GM12878 (cell line): ENCODE measurements at regions not wholly inside any gene's neighbourhood (a gene's known extent, or its start where the extent isn't known, plus 50 kb on each side); places are given as distances from the start of the nearest gene placed in this dataset.

Experiments
- ATAC-seq: fragments of 200-7000 bp; cut with Tn5 transposase; 3 replicates; pipeline ENCODE4 v1.9.1; 2020; ENCODE audit warnings: mild to moderate bottlenecking, moderate library complexity
- BruUV-seq: library from RNA; stranded (reverse); fragments of 400-500 nt; replicated peaks from 2 replicates; lab custom pipeline; 2021; lab: Mats Ljungman, UMichigan
- CTCF ChIA-PET: fragments of 300-600 bp; sonication (Branson Sonifier 250); formaldehyde crosslinking; extraction: SDS; loops from one replicate; lab custom pipeline; 2021; ENCODE audit warnings: inconsistent platforms; lab: Yijun Ruan, JAX
- POLR2A ChIA-PET: fragments of 350-600 bp; formaldehyde crosslinking; extraction: SDS; loops from one replicate; lab custom pipeline; 2021; ENCODE audit warnings: inconsistent platforms; lab: Charles Lee
- RAD21 ChIA-PET: fragments of 300-600 bp; sonication (Branson Sonifier 250); formaldehyde crosslinking; loops from one replicate; lab custom pipeline; 2023; ENCODE audit warnings: antibody characterized with exemption; ENCODE audit not compliant: unreplicated experiment; lab: Charles Lee
- SMC1A ChIA-PET: fragments of 300-600 bp; sonication (Branson Sonifier 250); formaldehyde crosslinking; loops from one replicate; lab custom pipeline; 2023; ENCODE audit not compliant: unreplicated experiment, uncharacterized antibody; lab: Charles Lee
- DNase-seq: peaks from one replicate; pipeline ENCODE4 v3.0.0-alpha.2; 2011; ENCODE audit warnings: low read depth, low spot score
- FAIRE-seq: peaks from 3 replicates; lab custom pipeline; 2011; peaks lifted over from hg19 to GRCh38; lab: Jason Lieb, UNC
- H2AFZ ChIP-seq: 2 replicates; pipeline ENCODE4 v1.6.0; 2011; ENCODE audit warnings: low read depth, low read length, control low read depth; ENCODE audit not compliant: control insufficient read depth
- H3K27ac ChIP-seq: 2 replicates; pipeline ENCODE4 v1.5.1; 2011; ENCODE audit warnings: control low read depth; ENCODE audit not compliant: control insufficient read depth, insufficient read depth
- H3K27me3 ChIP-seq, 2 experiments: replicated peaks in 1 of 2; 2 replicates each; pipeline versions ENCODE4 v1.6.0 to v1.6.1; 2011; ENCODE audit warnings: low read length in 1 of 2; ENCODE audit not compliant: control insufficient read depth in 2 of 2, insufficient read depth in 2 of 2
- H3K36me3 ChIP-seq, 2 experiments: 2 replicates each; pipeline ENCODE4 v1.5.1; 2011; ENCODE audit warnings: low read length in 1 of 2; ENCODE audit not compliant: control insufficient read depth in 2 of 2, insufficient read depth in 2 of 2
- H3K4me1 ChIP-seq: 2 replicates; pipeline ENCODE4 v1.6.1; 2011; ENCODE audit warnings: mild to moderate bottlenecking, low read length, moderate library complexity, mixed read lengths; ENCODE audit not compliant: control insufficient read depth, insufficient read depth
- H3K4me2 ChIP-seq: 2 replicates; pipeline ENCODE4 v1.6.0; 2011; ENCODE audit warnings: control low read depth; ENCODE audit not compliant: control insufficient read depth, insufficient read depth
- H3K4me3 ChIP-seq: fragments of 200-600 bp; sonication (generic); 2 replicates; pipeline ENCODE4 v1.5.1; 2016
- H3K79me2 ChIP-seq: 2 replicates; pipeline ENCODE4 v1.6.0; 2011; ENCODE audit warnings: low read length; ENCODE audit not compliant: control insufficient read depth, insufficient read depth
- H3K9ac ChIP-seq: 2 replicates; pipeline ENCODE4 v1.8.0; 2011; ENCODE audit warnings: low read length, control low read depth, mixed read lengths; ENCODE audit not compliant: control insufficient read depth, insufficient read depth
- H3K9me3 ChIP-seq: replicated peaks from 3 replicates; pipeline ENCODE4 v1.5.1; 2011; ENCODE audit warnings: mild to moderate bottlenecking, low read length; ENCODE audit not compliant: control insufficient read depth, insufficient read depth
- H4K20me1 ChIP-seq: 2 replicates; pipeline ENCODE4 v1.6.0; 2011; ENCODE audit not compliant: control insufficient read depth, insufficient read depth
- BCL3 ChIP-seq: IDR thresholded peaks from 2 replicates; pipeline ENCODE4 v1.6.1; 2011; ENCODE audit warnings: borderline replicate concordance, low read depth, mild to moderate bottlenecking, moderate library complexity, low read length; ENCODE audit not compliant: insufficient read depth, poor library complexity, severe bottlenecking
- DPF2 ChIP-seq: fragments of 450-650 bp; IDR thresholded peaks from 2 replicates; pipeline ENCODE4 v1.6.1; 2017; ENCODE audit warnings: mild to moderate bottlenecking
- E2F4 ChIP-seq: IDR thresholded peaks from 2 replicates; pipeline ENCODE4 v1.6.1; 2012; ENCODE audit warnings: low read depth, low read length, improper control_type of control experiment
- HSF1 ChIP-seq: fragments of 150-350 bp; IDR thresholded peaks from 2 replicates; pipeline ENCODE4 v1.6.1; 2014; ENCODE audit warnings: mild to moderate bottlenecking, low read depth, low read length
- IRF4 ChIP-seq: IDR thresholded peaks from 2 replicates; pipeline ENCODE4 v1.6.1; 2011; ENCODE audit warnings: low read depth, low read length
- JUNB ChIP-seq: IDR thresholded peaks from 2 replicates; pipeline ENCODE4 v1.6.1; 2016; ENCODE audit warnings: antibody characterized with exemption, mild to moderate bottlenecking
- NFXL1 ChIP-seq: fragments of 450-650 bp; IDR thresholded peaks from 2 replicates; pipeline ENCODE4 v1.6.1; 2017; ENCODE audit warnings: antibody characterized with exemption, mild to moderate bottlenecking, borderline replicate concordance
- NFYB ChIP-seq: IDR thresholded peaks from 2 replicates; pipeline ENCODE4 v1.6.1; 2011; ENCODE audit warnings: low read depth, mild to moderate bottlenecking, low read length, improper control_type of control experiment, moderate library complexity; ENCODE audit not compliant: insufficient read depth
- POLR2AphosphoS5 ChIP-seq: IDR thresholded peaks from 2 replicates; pipeline ENCODE4 v1.6.1; 2011; ENCODE audit warnings: mild to moderate bottlenecking, low read length, inconsistent platforms
- RAD51 ChIP-seq: fragments of 450-650 bp; IDR thresholded peaks from 2 replicates; pipeline ENCODE4 v1.6.1; 2016; ENCODE audit warnings: moderate library complexity, mild to moderate bottlenecking, inconsistent platforms
- YBX1 ChIP-seq: fragments of 450-650 bp; IDR thresholded peaks from 2 replicates; pipeline ENCODE4 v1.6.1; 2016; ENCODE audit warnings: antibody characterized with exemption
- ZNF622 ChIP-seq: fragments of 450-650 bp; IDR thresholded peaks from 2 replicates; pipeline ENCODE4 v1.6.1; 2017; ENCODE audit warnings: mild to moderate bottlenecking, inconsistent platforms
- WGBS: methylation state at CpG from one replicate; pipeline ENCODE4 v1.1.6; 2016; ENCODE audit warnings: low lambda C conversion rate; ENCODE audit not compliant: insufficient replicate concordance, insufficient coverage; ENCODE audit errors: missing lambda C conversion rate; 5-methylcytosine and 5-hydroxymethylcytosine counted together
- in situ Hi-C: fragments of 300-500 bp; cut with MboI; formaldehyde crosslinking; loops from 9 replicates; pipeline ENCODE4 v1.14.3; 2018; ENCODE audit warnings: mixed read lengths
- intact Hi-C: fragments of 100-400 bp; cut with micrococcal nuclease; formaldehyde crosslinking; loops from one replicate; pipeline ENCODE4 v1.14.2; 2022; ENCODE audit not compliant: unreplicated experiment
- TF ChIP-seq, protein P1 (sequence below): IDR thresholded peaks from 2 replicates; pipeline ENCODE4 v1.6.1; 2011; ENCODE audit warnings: borderline replicate concordance, low read depth, mild to moderate bottlenecking, moderate library complexity, mixed read lengths, low read length; ENCODE audit not compliant: insufficient read depth; ENCODE audit errors: extremely low read length
- TF ChIP-seq, protein P2 (sequence below): IDR thresholded peaks from 2 replicates; pipeline ENCODE4 v1.6.1; 2012; ENCODE audit warnings: low read depth, low read length, improper control_type of control experiment
- TF ChIP-seq, protein P3 (sequence below): fragments of 450-650 bp; conservative IDR thresholded peaks from 2 replicates; pipeline ENCODE4 v1.6.1; 2017; ENCODE audit warnings: mild to moderate bottlenecking, moderate library complexity

DNA sequence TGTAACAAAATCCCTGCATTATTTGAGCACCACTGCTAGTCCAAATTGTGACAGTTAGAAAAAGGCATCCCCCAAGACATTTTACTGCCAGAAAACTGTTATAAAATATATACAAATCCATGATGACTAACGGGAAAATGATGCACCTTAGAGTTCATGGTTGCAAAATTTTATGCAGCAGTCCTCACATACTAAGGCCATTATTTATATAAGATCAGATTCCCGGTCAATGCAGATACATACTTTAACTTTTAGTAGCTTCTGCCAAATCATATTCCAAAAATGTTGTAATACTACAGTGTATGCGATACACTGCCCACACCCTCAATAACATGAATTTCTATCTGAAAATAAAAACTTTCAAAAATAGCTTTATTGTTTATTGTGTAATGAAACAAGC is 239.9 kb upstream of the ZNF32 start:
- H3K27me3 ChIP-seq, result peaks cover 0 to 4% of the 10 kb centered on the region in 2 experiments; a peak in 1 of 4 replicates
- 47% methylated on average over 3 of the region's 3 CpGs for WGBS
- H3K9ac ChIP-seq, result no peak overlapping the region
- BruUV-seq, result no TSS peak
- ChIA-PET CTCF (interaction anchor here (1.4 kb wide), 1 partner anchor 141 kb away, joined by 3 read pairs; no protein-coding TSS in a partner anchor), RAD21 (interaction anchor here (0.7 kb wide), 1 partner anchor 363 kb away, joined by 3 read pairs; no protein-coding TSS in a partner anchor), SMC1A (interaction anchor here (0.9 kb wide), 1 partner anchor 87 kb away, joined by 3 read pairs; no protein-coding TSS in a partner anchor), POLR2A (no interaction called here)
- TF ChIP-seq BCL3, result no peak
- no peak for TF ChIP-seq E2F4
- TF ChIP-seq ZNF622, result no peak
- TF ChIP-seq DPF2, result no peak
- TF ChIP-seq IRF4, result no peak
- TF ChIP-seq NFYB, result no peak
- TF ChIP-seq, protein P1, sequence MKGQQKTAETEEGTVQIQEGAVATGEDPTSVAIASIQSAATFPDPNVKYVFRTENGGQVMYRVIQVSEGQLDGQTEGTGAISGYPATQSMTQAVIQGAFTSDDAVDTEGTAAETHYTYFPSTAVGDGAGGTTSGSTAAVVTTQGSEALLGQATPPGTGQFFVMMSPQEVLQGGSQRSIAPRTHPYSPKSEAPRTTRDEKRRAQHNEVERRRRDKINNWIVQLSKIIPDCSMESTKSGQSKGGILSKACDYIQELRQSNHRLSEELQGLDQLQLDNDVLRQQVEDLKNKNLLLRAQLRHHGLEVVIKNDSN, result no peak
- no peak for TF ChIP-seq POLR2AphosphoS5
- TF ChIP-seq HSF1, result no peak
- TF ChIP-seq, protein P2, sequence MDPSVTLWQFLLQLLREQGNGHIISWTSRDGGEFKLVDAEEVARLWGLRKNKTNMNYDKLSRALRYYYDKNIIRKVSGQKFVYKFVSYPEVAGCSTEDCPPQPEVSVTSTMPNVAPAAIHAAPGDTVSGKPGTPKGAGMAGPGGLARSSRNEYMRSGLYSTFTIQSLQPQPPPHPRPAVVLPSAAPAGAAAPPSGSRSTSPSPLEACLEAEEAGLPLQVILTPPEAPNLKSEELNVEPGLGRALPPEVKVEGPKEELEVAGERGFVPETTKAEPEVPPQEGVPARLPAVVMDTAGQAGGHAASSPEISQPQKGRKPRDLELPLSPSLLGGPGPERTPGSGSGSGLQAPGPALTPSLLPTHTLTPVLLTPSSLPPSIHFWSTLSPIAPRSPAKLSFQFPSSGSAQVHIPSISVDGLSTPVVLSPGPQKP, result no peak
- no peak for TF ChIP-seq RAD51
- TF ChIP-seq NFXL1, result no peak
- TF ChIP-seq JUNB, result no peak
- no peak for TF ChIP-seq YBX1
- TF ChIP-seq, protein P3, sequence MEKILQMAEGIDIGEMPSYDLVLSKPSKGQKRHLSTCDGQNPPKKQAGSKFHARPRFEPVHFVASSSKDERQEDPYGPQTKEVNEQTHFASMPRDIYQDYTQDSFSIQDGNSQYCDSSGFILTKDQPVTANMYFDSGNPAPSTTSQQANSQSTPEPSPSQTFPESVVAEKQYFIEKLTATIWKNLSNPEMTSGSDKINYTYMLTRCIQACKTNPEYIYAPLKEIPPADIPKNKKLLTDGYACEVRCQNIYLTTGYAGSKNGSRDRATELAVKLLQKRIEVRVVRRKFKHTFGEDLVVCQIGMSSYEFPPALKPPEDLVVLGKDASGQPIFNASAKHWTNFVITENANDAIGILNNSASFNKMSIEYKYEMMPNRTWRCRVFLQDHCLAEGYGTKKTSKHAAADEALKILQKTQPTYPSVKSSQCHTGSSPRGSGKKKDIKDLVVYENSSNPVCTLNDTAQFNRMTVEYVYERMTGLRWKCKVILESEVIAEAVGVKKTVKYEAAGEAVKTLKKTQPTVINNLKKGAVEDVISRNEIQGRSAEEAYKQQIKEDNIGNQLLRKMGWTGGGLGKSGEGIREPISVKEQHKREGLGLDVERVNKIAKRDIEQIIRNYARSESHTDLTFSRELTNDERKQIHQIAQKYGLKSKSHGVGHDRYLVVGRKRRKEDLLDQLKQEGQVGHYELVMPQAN, result no peak
- H4K20me1 ChIP-seq, result no peaks in the 10 kb centered on the region
- no peaks in the 10 kb centered on the region for H3K4me1 ChIP-seq
- no peaks in the 10 kb centered on the region for H3K36me3 ChIP-seq
- no peak overlapping the region for H2AFZ ChIP-seq
- no peaks in the 10 kb centered on the region for H3K9me3 ChIP-seq
- FAIRE-seq, result no peak
- no peak for ATAC-seq
- no peak for DNase-seq
- H3K4me2 ChIP-seq, result no peak overlapping the region
- in situ Hi-C loops (no loop called here), intact Hi-C loops (no loop called here)
- H3K79me2 ChIP-seq, result no peaks in the 10 kb centered on the region
- H3K4me3 ChIP-seq, result no peak overlapping the region
- H3K27ac ChIP-seq, result no peak overlapping the region
